ENCODE measurements at regions not wholly inside any gene's neighbourhood (a gene's known extent, or its start where the extent isn't known, plus 50 kb on each side); places are given as distances from the start of the nearest gene placed in this dataset.

- TF ChIP-seq CTCF (IDR thresholded peaks at IDR 0.05), result peak in 3 of 4 experiments; percentile 33 to 77 (median 55)
- TF ChIP-seq POLR2A (IDR thresholded peaks at IDR 0.05), result no peak
- TF ChIP-seq POLR2AphosphoS5 (IDR thresholded peaks at IDR 0.05), result no peak
- no peak for TF ChIP-seq EP300 (IDR thresholded peaks at IDR 0.05)
Measured at GRCh38 chr11:116217006-116217405, 555.8 kb downstream of the BUD13 start.

Measured in gastroesophageal sphincter (tissue), 3 donors.